HG03064 (cell line): ENCODE measurements at regions not wholly inside any gene's neighbourhood (a gene's known extent, or its start where the extent isn't known, plus 50 kb on each side); places are given as distances from the start of the nearest gene placed in this dataset.
"Not testable (repeated sequence)": the region's sequence is repeated elsewhere in the genome, so short reads cannot be mapped to it uniquely, and the experiment has no call there.

ENCODE experiments used
- ATAC-seq: cut with Tn5 transposase; IDR thresholded peaks from one replicate; pipeline ENCODE4 v1.9.1; 2021; ENCODE audit warnings: low read depth; ENCODE audit not compliant: unreplicated experiment

DNA sequence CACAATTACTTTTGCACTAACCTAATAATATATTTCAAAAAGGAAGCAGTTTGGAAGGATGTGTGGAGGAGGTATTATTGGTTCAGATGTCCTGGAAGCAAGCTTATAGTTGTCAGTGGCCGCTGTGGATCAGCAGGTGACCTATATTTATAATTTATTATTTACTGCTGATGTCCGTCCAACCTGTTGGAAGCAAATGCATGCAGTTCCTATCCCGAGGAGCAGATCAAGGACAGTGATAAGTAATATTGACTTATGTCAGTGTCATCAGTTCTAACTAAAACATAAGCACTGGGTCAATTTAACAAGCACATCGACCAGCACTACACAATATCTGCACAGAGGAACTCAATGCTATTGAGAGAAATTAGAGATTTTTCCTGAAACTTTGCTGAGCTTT lies 270.1 kb downstream of the BRINP2 start:
- no peak for ATAC-seq

DNA sequence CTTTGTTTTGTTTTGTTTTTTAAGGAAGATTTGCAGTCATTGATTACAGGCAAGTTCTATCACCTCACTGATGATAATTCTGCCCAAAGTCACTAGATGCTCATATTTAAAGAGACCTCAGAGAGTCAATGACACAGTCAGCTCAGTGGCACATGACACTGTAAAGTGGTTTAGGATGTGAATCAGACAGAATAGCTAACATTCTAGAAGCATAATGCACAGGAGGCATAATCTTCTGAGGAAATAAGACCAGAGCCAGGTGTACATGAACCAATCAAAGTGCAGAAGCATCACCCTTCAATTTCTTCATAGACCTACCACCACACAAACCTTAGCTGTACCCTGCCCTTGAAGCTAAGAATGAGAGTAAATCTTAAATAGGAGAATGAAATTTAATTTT lies 268.5 kb downstream of the BRINP2 start:
- ATAC-seq: no peak

DNA sequence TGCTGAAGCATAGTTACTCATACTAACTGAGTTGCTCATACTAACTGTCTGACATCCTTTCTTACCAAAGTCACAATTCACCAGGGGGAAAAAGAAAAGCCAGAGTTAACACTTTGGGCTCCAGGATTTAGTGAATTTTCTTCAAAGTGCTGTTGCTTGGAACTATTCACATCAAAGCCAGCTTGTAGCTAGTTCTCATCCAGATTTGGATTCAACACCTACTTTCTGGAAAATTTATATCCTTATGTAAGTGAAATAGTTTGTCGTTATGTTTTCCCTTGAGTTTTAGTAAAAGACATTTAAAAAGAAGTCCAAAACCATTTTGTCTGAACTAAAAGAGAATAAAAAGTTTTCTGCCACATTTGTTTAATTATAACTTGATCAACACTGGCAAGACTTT lies 264.6 kb downstream of the BRINP2 start:
- no peak for ATAC-seq

- no peak for ATAC-seq
These were observed 262.1 kb downstream of the BRINP2 start for GRCh38 chr1:177432897-177433296.

GRCh38 chr1:177431123-177431522 lies 260.4 kb downstream of the BRINP2 start:
- ATAC-seq: no peak

DNA sequence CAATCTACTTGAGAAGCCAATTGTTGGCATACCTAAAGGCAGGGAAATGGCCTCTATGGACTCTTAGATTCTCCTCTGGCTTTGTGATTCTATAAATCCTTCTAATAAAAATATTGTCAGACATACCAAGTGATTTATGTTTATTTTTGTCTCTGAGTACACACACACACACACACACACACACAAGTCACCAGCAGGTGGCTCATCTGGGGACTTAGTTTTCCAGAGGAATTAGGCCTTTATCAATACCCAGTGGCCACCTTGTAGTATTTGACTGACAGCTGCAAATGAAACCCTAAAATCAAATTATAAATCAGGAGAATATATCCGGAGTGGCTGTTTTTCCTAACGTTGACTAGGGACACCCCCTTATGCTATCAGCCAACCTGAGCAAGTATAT lies 258.5 kb downstream of the BRINP2 start:
- no peak for ATAC-seq

DNA sequence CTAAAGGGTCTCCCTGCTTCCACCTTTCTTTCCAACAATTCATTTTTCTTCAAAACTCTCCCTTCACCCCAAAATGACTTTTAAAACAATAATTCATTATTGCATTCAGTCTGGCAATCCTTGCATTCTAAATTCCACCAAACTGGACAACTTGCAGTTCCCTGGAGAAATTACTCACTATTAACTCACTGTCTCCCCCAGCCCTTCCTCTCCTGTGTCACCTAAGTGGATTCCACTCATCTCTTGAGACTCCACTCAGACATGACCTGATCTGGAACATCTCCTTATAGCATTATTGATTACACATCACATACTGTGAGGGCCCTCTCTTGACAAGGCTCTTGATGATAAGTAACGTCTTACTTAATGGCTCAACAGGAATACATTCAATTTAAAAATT lies 257.1 kb downstream of the BRINP2 start:
- no peak for ATAC-seq

- no peak for ATAC-seq
These were observed 255.7 kb downstream of the BRINP2 start for GRCh38 chr1:177426497-177426896.

DNA sequence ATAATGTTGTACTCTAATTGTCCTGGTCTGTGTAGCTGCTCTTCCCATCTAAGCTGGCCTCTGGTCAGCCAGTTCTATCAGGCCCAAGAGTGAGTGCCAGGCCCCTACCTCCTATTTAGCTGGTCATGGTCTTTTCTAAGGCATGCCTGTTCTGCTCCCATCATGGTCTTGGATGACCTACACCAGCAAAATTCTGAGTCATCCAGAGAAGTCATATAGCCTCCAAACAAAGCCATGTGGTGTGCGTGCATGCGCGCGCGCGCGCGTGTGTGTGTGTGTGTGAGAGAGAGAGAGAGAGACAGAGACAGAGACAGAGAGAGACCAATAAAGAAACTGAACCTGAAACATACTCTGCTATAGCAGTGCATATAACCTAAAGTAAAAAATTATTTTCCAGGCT lies 254.4 kb downstream of the BRINP2 start:
- no peak for ATAC-seq

- ATAC-seq: no peak
These were observed 254.0 kb downstream of the BRINP2 start for GRCh38 chr1:177424744-177425143.

GRCh38 chr1:177423090-177423489 lies 252.3 kb downstream of the BRINP2 start:
- ATAC-seq: no peak

DNA sequence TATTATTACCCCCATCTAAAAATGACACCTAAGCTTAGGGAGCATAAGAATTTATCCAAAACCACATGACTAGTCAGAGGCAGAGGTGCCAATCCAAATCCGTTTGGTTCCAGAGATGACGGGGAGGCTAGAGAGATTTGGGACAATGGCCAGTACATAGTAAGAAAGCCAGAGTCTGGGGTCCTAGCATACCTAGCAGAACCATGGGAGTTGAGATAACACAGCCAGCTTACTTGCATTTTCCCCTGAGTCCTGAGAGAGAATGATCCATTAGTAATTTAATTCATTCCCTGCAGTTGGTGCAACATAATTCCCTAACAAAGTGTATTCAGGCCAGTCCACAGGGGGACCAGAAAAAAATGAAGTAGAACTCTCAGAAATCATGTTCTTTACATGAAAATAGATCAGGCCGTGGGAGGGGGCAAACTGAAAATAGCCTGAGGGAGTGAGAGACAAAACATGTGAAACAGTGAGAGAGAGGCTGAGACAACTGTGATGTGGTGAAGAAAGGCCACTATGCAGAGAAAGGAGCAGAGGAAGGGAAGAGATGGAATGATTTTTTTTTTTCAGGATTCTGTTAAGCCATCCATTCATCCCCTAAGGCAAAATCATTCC lies 243.3 kb downstream of the BRINP2 start:
- ATAC-seq: no peak

GRCh38 chr1:177411381-177411780 lies 240.6 kb downstream of the BRINP2 start:
- no peak for ATAC-seq

DNA sequence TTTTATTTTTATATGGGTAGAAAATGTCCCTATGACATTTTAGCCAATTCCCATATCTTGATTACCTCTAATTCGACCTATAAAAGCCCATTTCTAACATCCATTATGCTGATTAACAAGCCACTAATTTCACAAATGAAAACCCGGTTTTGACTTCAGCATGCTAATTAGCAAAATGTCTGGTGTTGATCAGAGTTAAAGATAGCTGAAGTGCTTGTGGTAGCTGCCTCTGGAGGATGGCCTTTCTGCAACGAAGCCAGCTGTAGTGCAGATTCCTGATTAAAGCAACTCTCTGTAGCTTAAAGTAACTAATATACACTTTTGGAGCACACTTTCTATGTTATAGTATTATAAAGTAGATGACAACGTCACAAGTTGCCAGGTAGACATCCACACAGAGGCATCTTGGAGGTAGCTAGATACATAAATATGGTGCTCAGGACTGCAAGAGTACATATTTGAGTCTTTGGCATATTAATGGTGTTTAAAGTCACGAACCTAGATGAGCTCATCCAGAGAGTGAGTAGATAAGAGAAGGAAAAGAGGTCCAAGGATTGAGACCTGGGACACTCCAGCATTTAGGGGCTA lies 239.5 kb downstream of the BRINP2 start:
- no peak for ATAC-seq

DNA sequence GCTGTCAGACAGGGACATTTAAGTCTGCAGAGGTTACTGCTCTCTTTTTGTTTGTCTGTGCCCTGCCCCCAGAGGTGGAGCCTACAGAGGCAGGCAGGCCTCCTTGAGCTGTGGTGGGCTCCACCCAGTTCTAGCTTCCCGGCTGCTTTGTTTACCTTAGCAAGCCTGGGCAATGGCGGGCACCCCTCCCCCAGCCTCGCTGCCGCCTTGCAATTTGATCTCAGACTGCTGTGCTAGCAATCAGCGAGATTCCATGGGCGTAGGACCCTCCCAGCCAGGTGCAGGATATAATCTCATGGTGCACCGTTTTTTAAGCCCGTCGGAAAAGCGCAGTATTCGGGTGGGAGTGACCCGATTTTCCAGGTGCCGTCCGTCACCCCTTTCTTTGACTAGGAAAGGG lies 235.6 kb downstream of the BRINP2 start:
- not testable (repeated sequence) for ATAC-seq

GRCh38 chr1:177392336-177392735 lies 221.6 kb downstream of the BRINP2 start:
- no peak for ATAC-seq

- ATAC-seq: no peak
These were observed 215.3 kb downstream of the BRINP2 start for GRCh38 chr1:177385760-177386698.

DNA sequence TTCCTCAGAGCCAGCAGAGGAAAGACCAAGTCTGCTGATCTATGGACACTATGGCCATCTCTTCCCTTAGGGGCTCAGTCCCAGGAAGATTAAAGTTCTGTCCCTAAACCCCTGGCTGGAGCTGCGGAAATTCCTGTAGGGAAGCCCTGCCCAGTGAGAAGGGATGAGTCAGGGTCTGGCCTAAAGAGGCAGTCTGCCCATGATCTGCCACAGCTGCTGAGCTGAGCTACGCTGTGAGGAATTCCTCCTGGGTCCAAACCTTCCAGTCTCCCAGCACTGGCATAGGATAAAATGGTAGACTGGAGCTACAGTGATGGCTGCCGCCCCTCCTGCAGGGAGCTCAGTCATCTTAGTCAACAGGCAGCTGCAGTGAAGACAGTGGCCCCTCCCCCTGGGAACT lies 213.7 kb downstream of the BRINP2 start:
- ATAC-seq: no peak

DNA sequence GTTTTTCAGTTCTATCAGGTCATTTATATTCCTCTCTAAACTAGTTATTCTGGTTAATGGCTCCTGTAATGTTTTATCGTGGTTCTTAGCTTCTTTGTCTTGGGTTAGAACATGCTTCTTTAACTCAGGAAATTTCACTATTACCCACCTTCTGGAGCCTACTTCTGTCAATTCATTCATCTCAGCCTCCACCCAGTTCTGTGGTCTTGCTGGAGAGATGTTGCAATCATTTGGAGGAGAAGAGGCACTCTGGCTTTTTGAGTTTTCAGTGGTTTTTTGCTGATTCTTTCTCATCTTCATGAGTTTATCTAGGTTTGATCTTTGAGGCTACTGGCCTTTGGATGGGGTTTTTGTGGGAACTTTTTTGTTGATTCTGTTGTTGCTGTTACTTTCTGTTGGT lies 213.0 kb downstream of the BRINP2 start:
- no peak for ATAC-seq

DNA sequence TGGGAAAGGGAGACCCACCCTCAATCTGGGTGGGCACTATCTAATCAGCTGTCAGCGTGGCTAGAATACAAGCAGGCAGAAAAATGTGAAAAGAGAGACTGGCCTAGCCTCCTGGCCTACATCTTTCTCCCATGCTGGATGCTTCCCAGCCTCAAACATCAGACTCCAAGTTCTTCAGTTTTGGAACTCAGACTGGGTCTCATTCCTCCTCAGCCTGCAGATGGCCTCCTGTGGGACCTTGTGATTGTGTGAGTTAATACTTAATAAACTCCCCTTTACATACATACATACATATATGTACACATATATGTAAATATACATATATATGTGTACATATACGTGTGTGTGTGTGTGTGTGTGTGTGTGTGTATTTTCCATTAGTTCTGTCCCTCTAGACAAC lies 207.1 kb downstream of the BRINP2 start:
- no peak for ATAC-seq

DNA sequence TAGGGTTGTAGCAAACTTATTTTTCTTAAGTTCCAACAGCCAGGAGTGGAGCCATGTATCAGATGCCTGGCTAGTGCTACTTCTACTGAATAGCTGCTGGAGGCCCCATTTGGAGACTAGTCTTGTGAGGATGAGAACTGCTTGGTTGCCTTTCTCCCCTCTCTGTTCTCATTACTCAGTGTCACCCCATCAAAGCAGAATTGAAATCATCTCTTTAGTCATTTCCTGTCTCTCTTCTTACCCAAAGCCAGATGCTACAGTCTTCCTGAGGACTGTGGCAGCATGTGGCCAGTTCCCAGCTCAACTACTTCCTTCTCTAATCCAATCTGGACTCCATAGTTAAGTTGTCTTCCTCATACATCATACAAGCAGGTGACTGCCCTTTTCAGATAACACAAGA lies 197.5 kb downstream of the BRINP2 start:
- no peak for ATAC-seq

DNA sequence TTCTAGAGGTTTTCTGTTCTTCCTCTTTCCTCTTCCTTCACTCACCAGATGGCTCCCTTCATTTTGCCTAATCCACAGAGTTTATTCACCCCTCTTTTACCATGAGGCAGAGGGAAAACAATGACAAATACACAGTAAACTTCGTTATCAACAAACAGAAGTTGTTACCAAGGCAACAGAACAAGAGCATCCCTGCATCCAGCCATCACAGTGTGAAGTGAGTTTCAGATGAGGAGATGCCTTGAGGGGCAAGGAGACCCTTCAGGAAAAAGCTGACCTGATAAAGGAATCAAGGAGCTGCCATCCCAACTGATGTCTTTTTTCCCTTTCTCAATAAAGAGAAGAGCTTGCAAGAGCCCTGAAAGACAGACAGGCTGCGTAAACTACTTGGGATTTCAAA lies 195.3 kb downstream of the BRINP2 start:
- ATAC-seq: no peak
